ENCODE measurements at regions not wholly inside any gene's neighbourhood (a gene's known extent, or its start where the extent isn't known, plus 50 kb on each side); places are given as distances from the start of the nearest gene placed in this dataset.
"Not testable (repeated sequence)": the region's sequence is repeated elsewhere in the genome, so short reads cannot be mapped to it uniquely, and the experiment has no call there.

GRCh38 chr6:68225729-68226128 is 409.4 kb upstream of the ADGRB3 start:
- Mint-ChIP-seq H3K4me1 (ENCODE audit: low read depth) (no peaks in the 10 kb centered on the region), H3K9me3 (ENCODE audit: insufficient read depth) (no peaks in the 10 kb centered on the region), H3K36me3 (ENCODE audit: low read depth) (no peaks in the 10 kb centered on the region), H3K27me3 (ENCODE audit: low read depth) (no peaks in the 10 kb centered on the region), H3K27ac (no peak overlapping the region), H3K4me3 (no peak overlapping the region)
- POLR2A ChIA-PET = no interaction called here
- DNase-seq = no peak
- ATAC-seq = no peak
- CTCF ChIA-PET = no interaction called here

- H3K4me3 Mint-ChIP-seq = no peak overlapping the region
- H3K27ac Mint-ChIP-seq = no peak overlapping the region
Measured at GRCh38 chr6:68211242-68211795, 423.8 kb upstream of the ADGRB3 start.

GRCh38 chr6:68207612-68208011 is 427.5 kb upstream of the ADGRB3 start:
- H3K4me3 Mint-ChIP-seq; H3K27ac Mint-ChIP-seq; H3K4me1 Mint-ChIP-seq (ENCODE audit: low read depth); H3K27me3 Mint-ChIP-seq (ENCODE audit: low read depth); POLR2A ChIA-PET; DNase-seq; CTCF ChIA-PET; H3K36me3 Mint-ChIP-seq (ENCODE audit: low read depth); ATAC-seq: not testable (repeated sequence)
- H3K9me3 Mint-ChIP-seq (ENCODE audit: insufficient read depth) = peaks cover 28% of the 10 kb centered on the region

More at GRCh38 chr6:68211242-68211795, 423.8 kb upstream of the ADGRB3 start:
- H3K4me1 Mint-ChIP-seq (ENCODE audit: low read depth) = no peaks in the 10 kb centered on the region
- peaks cover 33% of the 10 kb centered on the region for H3K9me3 Mint-ChIP-seq (ENCODE audit: insufficient read depth)
- no peak for DNase-seq
- CTCF ChIA-PET = no interaction called here
- no peak for ATAC-seq
- POLR2A ChIA-PET = no interaction called here
- H3K27me3 Mint-ChIP-seq (ENCODE audit: low read depth) = no peaks in the 10 kb centered on the region
- H3K36me3 Mint-ChIP-seq (ENCODE audit: low read depth) = no peaks in the 10 kb centered on the region

- CTCF ChIA-PET = no interaction called here
- POLR2A ChIA-PET = no interaction called here
- no peaks in the 10 kb centered on the region for H3K36me3 Mint-ChIP-seq (ENCODE audit: low read depth)
Measured at GRCh38 chr6:68200929-68201328, 434.2 kb upstream of the ADGRB3 start.

GRCh38 chr6:68197356-68197755 is 437.7 kb upstream of the ADGRB3 start:
- DNase-seq (no peak), ATAC-seq (no peak)
- H3K27me3 Mint-ChIP-seq (ENCODE audit: low read depth) = no peaks in the 10 kb centered on the region
- no peak overlapping the region for H3K27ac Mint-ChIP-seq
- peaks cover 14% of the 10 kb centered on the region for H3K9me3 Mint-ChIP-seq (ENCODE audit: insufficient read depth)
- CTCF ChIA-PET = no interaction called here
- POLR2A ChIA-PET = no interaction called here
- H3K4me3 Mint-ChIP-seq = no peak overlapping the region
- H3K36me3 Mint-ChIP-seq (ENCODE audit: low read depth) = no peaks in the 10 kb centered on the region
- no peaks in the 10 kb centered on the region for H3K4me1 Mint-ChIP-seq (ENCODE audit: low read depth)

More at GRCh38 chr6:68200929-68201328, 434.2 kb upstream of the ADGRB3 start:
- Mint-ChIP-seq H3K27me3 (ENCODE audit: low read depth) (no peaks in the 10 kb centered on the region), H3K27ac (no peak overlapping the region), H3K9me3 (ENCODE audit: insufficient read depth) (peaks cover 23% of the 10 kb centered on the region), H3K4me3 (no peak overlapping the region), H3K4me1 (ENCODE audit: low read depth) (no peaks in the 10 kb centered on the region)
- ATAC-seq = no peak
- DNase-seq = no peak

- no peaks in the 10 kb centered on the region for H3K36me3 Mint-ChIP-seq (ENCODE audit: low read depth)
- POLR2A ChIA-PET = no interaction called here
- no peaks in the 10 kb centered on the region for H3K4me1 Mint-ChIP-seq (ENCODE audit: low read depth)
- no peak overlapping the region for H3K4me3 Mint-ChIP-seq
- ATAC-seq (no peak), DNase-seq (no peak)
- H3K27me3 Mint-ChIP-seq (ENCODE audit: low read depth) = no peaks in the 10 kb centered on the region
- CTCF ChIA-PET = no interaction called here
- H3K27ac Mint-ChIP-seq = no peak overlapping the region
- H3K9me3 Mint-ChIP-seq (ENCODE audit: insufficient read depth) = peaks cover 14% of the 10 kb centered on the region
Measured at GRCh38 chr6:68196645-68197044, 438.4 kb upstream of the ADGRB3 start.

GRCh38 chr6:68195753-68196152 is 439.3 kb upstream of the ADGRB3 start:
- H3K9me3 Mint-ChIP-seq (ENCODE audit: insufficient read depth) = peaks cover 12% of the 10 kb centered on the region
- CTCF ChIA-PET; ATAC-seq; POLR2A ChIA-PET; H3K4me1 Mint-ChIP-seq (ENCODE audit: low read depth); DNase-seq; H3K27ac Mint-ChIP-seq; H3K36me3 Mint-ChIP-seq (ENCODE audit: low read depth); H3K27me3 Mint-ChIP-seq (ENCODE audit: low read depth); H3K4me3 Mint-ChIP-seq: not testable (repeated sequence)

- no peak overlapping the region for H3K27ac Mint-ChIP-seq
- ATAC-seq (no peak), DNase-seq (no peak)
- no peaks in the 10 kb centered on the region for H3K4me1 Mint-ChIP-seq (ENCODE audit: low read depth)
- peaks cover 11% of the 10 kb centered on the region for H3K9me3 Mint-ChIP-seq (ENCODE audit: insufficient read depth)
- POLR2A ChIA-PET = no interaction called here
- CTCF ChIA-PET = no interaction called here
- no peak overlapping the region for H3K4me3 Mint-ChIP-seq
- no peaks in the 10 kb centered on the region for H3K36me3 Mint-ChIP-seq (ENCODE audit: low read depth)
- H3K27me3 Mint-ChIP-seq (ENCODE audit: low read depth) = no peaks in the 10 kb centered on the region
Measured at GRCh38 chr6:68194846-68195478, 440.1 kb upstream of the ADGRB3 start.

GRCh38 chr6:68192988-68193387 is 442.1 kb upstream of the ADGRB3 start:
- POLR2A ChIA-PET = no interaction called here
- no peak for ATAC-seq
- CTCF ChIA-PET = no interaction called here
- Mint-ChIP-seq H3K36me3 (ENCODE audit: low read depth) (no peaks in the 10 kb centered on the region), H3K4me3 (no peak overlapping the region), H3K27me3 (ENCODE audit: low read depth) (no peaks in the 10 kb centered on the region), H3K4me1 (ENCODE audit: low read depth) (no peaks in the 10 kb centered on the region), H3K27ac (no peak overlapping the region), H3K9me3 (ENCODE audit: insufficient read depth) (peaks cover 14% of the 10 kb centered on the region)
- DNase-seq = no peak

GRCh38 chr6:68189217-68189815 is 445.8 kb upstream of the ADGRB3 start:
- H3K4me1 Mint-ChIP-seq (ENCODE audit: low read depth) = no peaks in the 10 kb centered on the region
- DNase-seq (no peak), ATAC-seq (no peak)
- no peak overlapping the region for H3K27ac Mint-ChIP-seq
- H3K4me3 Mint-ChIP-seq = no peak overlapping the region
- peaks cover 4% of the 10 kb centered on the region for H3K9me3 Mint-ChIP-seq (ENCODE audit: insufficient read depth)
- no peaks in the 10 kb centered on the region for H3K27me3 Mint-ChIP-seq (ENCODE audit: low read depth)
- no peaks in the 10 kb centered on the region for H3K36me3 Mint-ChIP-seq (ENCODE audit: low read depth)
- ChIA-PET CTCF (no interaction called here), POLR2A (no interaction called here)

GRCh38 chr6:68186870-68187269 is 448.2 kb upstream of the ADGRB3 start:
- Mint-ChIP-seq H3K9me3 (ENCODE audit: insufficient read depth) (peaks cover 4% of the 10 kb centered on the region), H3K36me3 (ENCODE audit: low read depth) (no peaks in the 10 kb centered on the region), H3K4me1 (ENCODE audit: low read depth) (no peaks in the 10 kb centered on the region), H3K4me3 (no peak overlapping the region), H3K27me3 (ENCODE audit: low read depth) (no peaks in the 10 kb centered on the region), H3K27ac (no peak overlapping the region)
- no peak for ATAC-seq
- ChIA-PET POLR2A (no interaction called here), CTCF (no interaction called here)
- no peak for DNase-seq

GRCh38 chr6:68182386-68182785 is 452.7 kb upstream of the ADGRB3 start:
- Mint-ChIP-seq H3K36me3 (ENCODE audit: low read depth) (no peaks in the 10 kb centered on the region), H3K9me3 (ENCODE audit: insufficient read depth) (peaks cover 8% of the 10 kb centered on the region), H3K27me3 (ENCODE audit: low read depth) (no peaks in the 10 kb centered on the region), H3K27ac (no peak overlapping the region), H3K4me3 (no peak overlapping the region), H3K4me1 (ENCODE audit: low read depth) (no peaks in the 10 kb centered on the region)
- no peak for ATAC-seq
- DNase-seq = no peak
- CTCF ChIA-PET = no interaction called here
- POLR2A ChIA-PET = no interaction called here

- H3K36me3 Mint-ChIP-seq (ENCODE audit: low read depth); POLR2A ChIA-PET; H3K4me3 Mint-ChIP-seq; H3K27me3 Mint-ChIP-seq (ENCODE audit: low read depth); H3K9me3 Mint-ChIP-seq (ENCODE audit: insufficient read depth); ATAC-seq; CTCF ChIA-PET; H3K27ac Mint-ChIP-seq; DNase-seq; H3K4me1 Mint-ChIP-seq (ENCODE audit: low read depth): not testable (repeated sequence)
Measured at GRCh38 chr6:68181027-68181426, 454.1 kb upstream of the ADGRB3 start.
